ENCODE measurements at regions not wholly inside any gene's neighbourhood (a gene's known extent, or its start where the extent isn't known, plus 50 kb on each side); places are given as distances from the start of the nearest gene placed in this dataset.

DNA sequence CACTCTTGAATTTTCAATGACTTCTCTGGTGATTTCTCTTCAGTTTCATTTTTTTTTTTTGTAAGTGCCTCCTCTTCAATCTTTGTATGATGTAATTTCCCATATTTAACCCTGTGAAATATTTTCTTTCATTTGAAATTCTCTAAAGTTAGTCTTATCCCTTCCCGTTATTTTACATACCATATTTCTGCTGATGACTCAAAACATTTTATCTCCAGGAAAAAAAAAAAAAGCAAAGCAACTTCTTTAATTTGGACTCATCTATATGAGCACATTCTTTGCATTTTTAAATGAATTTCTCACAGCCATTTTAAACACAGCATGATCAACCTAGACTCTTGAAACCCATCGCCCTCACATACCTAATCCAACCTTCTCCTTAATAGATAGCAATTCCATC lies 1831.4 kb downstream of the ARAP2 start:
- DNase-seq (ENCODE audit: low read depth in 1 of 2, low spot score in 2 of 2) (no peak), FAIRE-seq (no peak)
- Histone ChIP-seq H4K8ac (ENCODE audit: extremely low read depth, insufficient read depth, low read length) (no peak overlapping the region), H3K27ac (ENCODE audit: low read depth, low read length) (no peak overlapping the region), H3K14ac (ENCODE audit: insufficient read length) (no peak overlapping the region), H2BK12ac (ENCODE audit: low read depth, low read length) (no peak overlapping the region), H2AK5ac (ENCODE audit: low read depth, low read length) (no peak overlapping the region), H3K18ac (ENCODE audit: extremely low read depth, low read length) (no peak overlapping the region), H3K27me3 (replicated peaks in 1 of 4; ENCODE audit: control insufficient read depth in 3 of 4, extremely low read depth in 1 of 4, insufficient read depth in 3 of 4, low read length in 3 of 4) (no peaks in the 10 kb centered on the region), H2AFZ (ENCODE audit: low read length) (no peak overlapping the region), H4K5ac (ENCODE audit: insufficient read length, low read depth, low read length) (no peak overlapping the region), H3K79me1 (ENCODE audit: low read depth, low read length) (no peaks in the 10 kb centered on the region), H3K4ac (replicated peaks; ENCODE audit: insufficient read length, low read depth, low read length) (no peak overlapping the region), H3K4me3 (ENCODE audit: extremely low read depth in 1 of 4, insufficient read depth in 2 of 4, low read depth in 3 of 4, low read length in 4 of 4) (no peak overlapping the region), H3K56ac (replicated peaks; ENCODE audit: insufficient read length, low read depth, low read length) (no peak overlapping the region), H2BK5ac (ENCODE audit: low read depth, low read length) (no peak overlapping the region), H4K20me1 (replicated peaks in 1 of 2; ENCODE audit: control insufficient read depth in 1 of 2, insufficient read depth in 2 of 2, low read length in 2 of 2) (no peaks in the 10 kb centered on the region), H3K79me2 (ENCODE audit: control insufficient read depth in 1 of 2, insufficient read depth in 2 of 2, low read length in 2 of 2) (no peaks in the 10 kb centered on the region), H3K4me2 (ENCODE audit: insufficient read depth in 1 of 2, low read depth in 2 of 2, low read length in 2 of 2) (no peak overlapping the region), H2BK15ac (ENCODE audit: low read length) (no peak overlapping the region), H4K91ac (replicated peaks; ENCODE audit: insufficient read length, low read length) (no peak overlapping the region), H3K9ac (replicated peaks in 1 of 4; ENCODE audit: extremely low read depth in 1 of 4, low read depth in 3 of 4, low read length in 3 of 4) (no peak overlapping the region), H2BK120ac (replicated peaks; ENCODE audit: low read depth, low read length) (no peak overlapping the region), H3K9me3 (ENCODE audit: insufficient read depth in 2 of 2, low read depth in 1 of 2, low read length in 1 of 2) (peaks cover 0 to 7% of the 10 kb centered on the region in 2 experiments; a peak in 2 of 4 replicates), H3K36me3 (ENCODE audit: control insufficient read depth in 2 of 4, insufficient read depth in 4 of 4, low read length in 3 of 4) (no peaks in the 10 kb centered on the region), H2BK20ac (ENCODE audit: low read length) (no peak overlapping the region), H3K23me2 (ENCODE audit: low read depth, low read length) (no peaks in the 10 kb centered on the region), H3K4me1 (replicated peaks in 1 of 4; ENCODE audit: control insufficient read depth in 3 of 4, insufficient read depth in 4 of 4, low read length in 3 of 4) (no peaks in the 10 kb centered on the region), H3K23ac (ENCODE audit: insufficient read length) (no peak overlapping the region)
- 93% methylated on average over 2 of the region's 2 CpGs; no CpG with 5 or more reads in 1 of the 2 experiments for WGBS, 2 experiments (ENCODE audit: extremely low coverage in 1 of 2, insufficient coverage in 1 of 2, insufficient read length in 1 of 2, insufficient replicate concordance in 2 of 2, low coverage in 1 of 2, low lambda C conversion rate in 2 of 2, missing lambda C conversion rate in 1 of 2)
- TF ChIP-seq NRF1 (IDR thresholded peaks at IDR 0.05; ENCODE audit: low read depth, low read length) (no peak), CTBP2 (IDR thresholded peaks at IDR 0.05; ENCODE audit: borderline replicate concordance, insufficient read depth, insufficient read length, low read length) (no peak), SP2 (IDR thresholded peaks at IDR 0.05; ENCODE audit: low read length) (no peak), SIN3A (conservative IDR thresholded peaks at IDR 0.05 in 1 of 2, IDR thresholded peaks at IDR 0.05 in 1 of 2; ENCODE audit: low read depth in 1 of 2, low read length in 2 of 2) (no peak), POU5F1 (IDR thresholded peaks at IDR 0.05; ENCODE audit: low read depth, low read length) (no peak)
- ChIA-PET POLR2A (ENCODE audit: partially characterized antibody) (no interaction called here), CTCF (ENCODE audit: partially characterized antibody) (no interaction called here)
